ENCODE measurements at regions not wholly inside any gene's neighbourhood (a gene's known extent, or its start where the extent isn't known, plus 50 kb on each side); places are given as distances from the start of the nearest gene placed in this dataset.
"Not testable (repeated sequence)": the region's sequence is repeated elsewhere in the genome, so short reads cannot be mapped to it uniquely, and the experiment has no call there.

GRCh38 chr13:78540058-78540457, 63.3 kb downstream of the POU4F1 start:
- Histone ChIP-seq H3K4me3 (no peak overlapping the region), H3K36me3 (no peaks in the 10 kb centered on the region), H3K27me3 (replicated peaks in 1 of 7) (peaks cover 0 to 25% (median 0%) of the 10 kb centered on the region in 7 donors), H3K4me1 (no peaks in the 10 kb centered on the region), H3K27ac (no peak overlapping the region), H3K9me3 (no peaks in the 10 kb centered on the region)
- WGBS, 5 donors: 57 to 71% (median 63%) methylated on average over 2 of the region's 2 CpGs
- DNase-seq: no peak
- TF ChIP-seq POLR2A (IDR thresholded peaks at IDR 0.05) (no peak), CTCF (IDR thresholded peaks at IDR 0.05 in 8 of 11, conservative IDR thresholded peaks at IDR 0.05 in 3 of 11) (no peak), POLR2AphosphoS5 (IDR thresholded peaks at IDR 0.05) (no peak)
- intact Hi-C loops (cut with DNase I; ENCODE audit: low total_unique reads): no loop called here

GRCh38 chr13:78526044-78526443, 77.3 kb downstream of the POU4F1 start:
- DNase-seq; H3K4me1 ChIP-seq; H3K27me3 ChIP-seq (replicated peaks in 1 of 7); H3K27ac ChIP-seq; intact Hi-C loops (cut with DNase I; ENCODE audit: low total_unique reads); H3K36me3 ChIP-seq; H3K4me3 ChIP-seq: not testable (repeated sequence)
- H3K9me3 ChIP-seq: peaks cover 0 to 21% (median 0%) of the 10 kb centered on the region in 8 donors
- 83 to 95% (median 88%) methylated on average over 8 of the region's 8 CpGs for WGBS, 5 donors

GRCh38 chr13:78524936-78525335, 78.4 kb downstream of the POU4F1 start:
- 60 to 78% (median 68%) methylated on average over 1 of the region's 1 CpG for WGBS, 5 donors
- Histone ChIP-seq H3K36me3 (no peaks in the 10 kb centered on the region), H3K9me3 (peaks cover 0 to 12% (median 0%) of the 10 kb centered on the region in 8 donors), H3K27ac (no peak overlapping the region), H3K4me1 (no peaks in the 10 kb centered on the region), H3K27me3 (replicated peaks in 1 of 7) (peaks cover 0 to 4% (median 0%) of the 10 kb centered on the region in 7 donors), H3K4me3 (no peak overlapping the region)
- intact Hi-C loops (cut with DNase I; ENCODE audit: low total_unique reads): no loop called here
- DNase-seq: no peak
- no peak for TF ChIP-seq POLR2AphosphoS5 (IDR thresholded peaks at IDR 0.05)
- no peak for TF ChIP-seq POLR2A (IDR thresholded peaks at IDR 0.05)
- no peak for TF ChIP-seq CTCF (IDR thresholded peaks at IDR 0.05 in 8 of 11, conservative IDR thresholded peaks at IDR 0.05 in 3 of 11)

- no peaks in the 10 kb centered on the region for H3K4me1 ChIP-seq
- intact Hi-C loops (cut with DNase I; ENCODE audit: low total_unique reads): no loop called here
- H3K4me3 ChIP-seq: no peak overlapping the region
- no peak overlapping the region for H3K27ac ChIP-seq
- no peaks in the 10 kb centered on the region for H3K36me3 ChIP-seq
- 91 to 94% (median 93%) methylated on average over 6 of the region's 6 CpGs for WGBS, 5 donors
- H3K27me3 ChIP-seq (replicated peaks in 1 of 7): peaks cover 0 to 4% (median 0%) of the 10 kb centered on the region in 7 donors
- DNase-seq: no peak
- TF ChIP-seq POLR2AphosphoS5 (IDR thresholded peaks at IDR 0.05) (no peak), POLR2A (IDR thresholded peaks at IDR 0.05) (no peak), CTCF (IDR thresholded peaks at IDR 0.05 in 8 of 11, conservative IDR thresholded peaks at IDR 0.05 in 3 of 11) (no peak)
- H3K9me3 ChIP-seq: peaks cover 0 to 18% (median 0%) of the 10 kb centered on the region in 8 donors
Observed at GRCh38 chr13:78521091-78521490, 82.3 kb downstream of the POU4F1 start.

- intact Hi-C loops (cut with DNase I; ENCODE audit: low total_unique reads): no loop called here
- H3K27me3 ChIP-seq (replicated peaks in 1 of 7): peaks cover 0 to 4% (median 0%) of the 10 kb centered on the region in 7 donors
- H3K27ac ChIP-seq: no peak overlapping the region
- 81 to 88% (median 84%) methylated on average over 2 of the region's 2 CpGs for WGBS, 5 donors
- H3K9me3 ChIP-seq: peaks cover 0 to 14% (median 0%) of the 10 kb centered on the region in 8 donors
- H3K4me3 ChIP-seq: no peak overlapping the region
- TF ChIP-seq POLR2AphosphoS5 (IDR thresholded peaks at IDR 0.05): no peak
- no peak for TF ChIP-seq POLR2A (IDR thresholded peaks at IDR 0.05)
- TF ChIP-seq CTCF (IDR thresholded peaks at IDR 0.05 in 8 of 11, conservative IDR thresholded peaks at IDR 0.05 in 3 of 11): no peak
- no peak for DNase-seq
- no peaks in the 10 kb centered on the region for H3K4me1 ChIP-seq
- no peaks in the 10 kb centered on the region for H3K36me3 ChIP-seq
Observed at GRCh38 chr13:78520425-78520824, 82.9 kb downstream of the POU4F1 start.

GRCh38 chr13:78518482-78518881, 84.9 kb downstream of the POU4F1 start:
- H3K27ac ChIP-seq; H3K4me1 ChIP-seq; intact Hi-C loops (cut with DNase I; ENCODE audit: low total_unique reads); DNase-seq; H3K4me3 ChIP-seq; H3K36me3 ChIP-seq; H3K27me3 ChIP-seq (replicated peaks in 1 of 7): not testable (repeated sequence)
- WGBS, 5 donors: 91 to 100% (median 95%) methylated on average over 4 to 7 of the region's 7 CpGs
- peaks cover 0 to 14% (median 0%) of the 10 kb centered on the region in 8 donors for H3K9me3 ChIP-seq
